GM23338 (cell line): ENCODE measurements at regions not wholly inside any gene's neighbourhood (a gene's known extent, or its start where the extent isn't known, plus 50 kb on each side); places are given as distances from the start of the nearest gene placed in this dataset.

Source experiments
- CTCF ChIP-seq, 2 experiments: fragments of 200-600 bp in 1 of 2; sonication (generic) in 1 of 2; conservative IDR thresholded peaks; 2 replicates each; pipeline versions ENCODE4 v1.5.1 to v1.6.1; 2016 to 2017; ENCODE audit warnings: antibody characterized with exemption in 2 of 2, low read depth in 2 of 2, mild to moderate bottlenecking in 2 of 2, moderate library complexity in 1 of 2
- EZH2 ChIP-seq: fragments of 200-600 bp; sonication (generic); IDR thresholded peaks from one replicate; pipeline ENCODE4 v1.8.0; 2017; ENCODE audit warnings: antibody characterized with exemption, mild to moderate bottlenecking, low read depth; ENCODE audit not compliant: unreplicated experiment
- REST ChIP-seq: IDR thresholded peaks from one replicate; pipeline ENCODE4 v1.6.1; 2018; ENCODE audit warnings: antibody characterized with exemption; ENCODE audit not compliant: unreplicated experiment

- TF ChIP-seq CTCF (conservative IDR thresholded peaks at IDR 0.05; ENCODE audit: low read depth in 2 of 2) (no peak; a peak in 1 of 4 replicates), REST (no peak), EZH2 (no peak)
Measured at GRCh38 chr4:187883836-187884475, 111.6 kb upstream of the ZFP42 start.
